Inflammatory macrophage (primary cell): ENCODE measurements at regions not wholly inside any gene's neighbourhood (a gene's known extent, or its start where the extent isn't known, plus 50 kb on each side); places are given as distances from the start of the nearest gene placed in this dataset.

Experiments used
- DNase-seq, 2 donors: peaks; one replicate each; pipeline ENCODE4 v3.0.0-alpha.2; 2020 to 2022

GRCh38 chr4:134019657-134020056 lies 181.9 kb downstream of the PABPC4L start:
- no peak for DNase-seq

GRCh38 chr4:134018846-134019245 lies 182.7 kb downstream of the PABPC4L start:
- no peak for DNase-seq

- DNase-seq, result no peak
These were observed 200.5 kb downstream of the PABPC4L start for GRCh38 chr4:134001057-134001456.

- DNase-seq, result no peak
These were observed 204.2 kb downstream of the PABPC4L start for GRCh38 chr4:133997436-133997835.

- DNase-seq, result no peak
These were observed 205.0 kb downstream of the PABPC4L start for GRCh38 chr4:133996431-133997121.

GRCh38 chr4:133995243-133995960 lies 206.2 kb downstream of the PABPC4L start:
- no peak for DNase-seq

GRCh38 chr4:133982533-133983224 lies 218.9 kb downstream of the PABPC4L start:
- no peak for DNase-seq

- DNase-seq, result no peak
These were observed 220.3 kb downstream of the PABPC4L start for GRCh38 chr4:133981327-133981726.

GRCh38 chr4:133972586-133972985 lies 229.0 kb downstream of the PABPC4L start:
- DNase-seq, result no peak

GRCh38 chr4:133969202-133969848 lies 232.3 kb downstream of the PABPC4L start:
- no peak for DNase-seq

GRCh38 chr4:133968174-133968573 lies 233.4 kb downstream of the PABPC4L start:
- no peak for DNase-seq

- no peak for DNase-seq
These were observed 240.6 kb downstream of the PABPC4L start for GRCh38 chr4:133960975-133961374.

GRCh38 chr4:133943081-133943480 lies 258.5 kb downstream of the PABPC4L start:
- no peak for DNase-seq

- DNase-seq, result no peak
These were observed 263.5 kb downstream of the PABPC4L start for GRCh38 chr4:133938061-133938460.

- no peak for DNase-seq
These were observed 271.9 kb downstream of the PABPC4L start for GRCh38 chr4:133929531-133930239.

- no peak for DNase-seq
These were observed 280.1 kb downstream of the PABPC4L start for GRCh38 chr4:133921280-133922195.

GRCh38 chr4:133920236-133920635 lies 281.4 kb downstream of the PABPC4L start:
- no peak for DNase-seq

- DNase-seq, result no peak
These were observed 291.4 kb downstream of the PABPC4L start for GRCh38 chr4:133910165-133910564.

- no peak for DNase-seq
These were observed 298.6 kb downstream of the PABPC4L start for GRCh38 chr4:133903029-133903428.

- no peak for DNase-seq
These were observed 310.6 kb downstream of the PABPC4L start for GRCh38 chr4:133891011-133891410.

- DNase-seq, result no peak
These were observed 313.9 kb downstream of the PABPC4L start for GRCh38 chr4:133887723-133888122.
